Activated CD4-positive, alpha-beta T cell treated with anti-CD3 and anti-CD28 coated beads, Interleukin-10, Interleukin-2, amounts not matched to agents 100 ng/mL and 50 ng/mL, durations not matched to agents 16 hours and 8 hours (primary cell): ENCODE measurements at regions not wholly inside any gene's neighbourhood (a gene's known extent, or its start where the extent isn't known, plus 50 kb on each side); places are given as distances from the start of the nearest gene placed in this dataset.

Experiments used
- DNase-seq: peaks from one replicate; pipeline ENCODE4 v3.0.0-alpha.2; 2020

GRCh38 chr7:118580743-118581382, 356.4 kb downstream of the ANKRD7 start:
- DNase-seq, result no peak

- no peak for DNase-seq
Observed at GRCh38 chr7:118583641-118584040, 359.1 kb downstream of the ANKRD7 start.

DNA sequence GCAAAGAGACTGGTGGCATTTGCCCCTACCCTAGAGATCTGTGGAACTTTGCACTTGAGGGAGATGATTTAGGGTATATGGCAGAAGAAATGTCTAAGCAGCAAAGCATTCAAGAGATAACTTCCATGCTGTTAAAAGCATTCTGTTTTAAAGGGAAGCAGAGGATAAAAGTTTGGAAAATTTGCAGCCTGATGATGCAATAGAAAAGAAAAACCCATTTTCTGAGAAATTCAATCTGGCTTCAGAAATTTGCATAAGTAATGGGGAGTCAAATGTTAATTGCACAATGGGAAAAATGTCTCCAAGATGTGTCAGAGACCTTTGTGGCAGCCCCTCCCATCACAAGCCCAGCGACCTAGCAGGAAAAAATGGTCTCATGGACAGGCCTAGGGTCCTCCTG, 361.7 kb downstream of the ANKRD7 start:
- DNase-seq, result no peak

GRCh38 chr7:118590107-118590506, 365.6 kb downstream of the ANKRD7 start:
- DNase-seq, result peak; percentile 10

DNA sequence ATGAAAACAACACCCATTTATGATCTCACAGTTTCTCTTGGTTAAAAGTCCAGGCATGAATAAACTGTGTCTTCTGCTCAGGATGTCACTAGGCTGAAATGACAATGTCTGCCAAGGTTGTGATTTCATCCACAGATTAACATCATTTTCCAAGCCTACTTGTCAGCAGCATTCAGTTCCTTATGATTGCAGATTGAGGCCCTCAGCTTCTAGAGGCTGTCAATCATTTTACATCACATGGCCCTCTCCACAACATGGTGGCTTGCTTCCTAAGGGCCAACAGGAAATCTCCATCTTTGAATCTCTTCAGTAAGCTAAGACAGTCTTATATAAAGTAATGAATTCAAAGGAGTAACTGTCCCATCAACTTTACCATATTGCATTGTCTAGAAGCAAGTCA, 377.6 kb downstream of the ANKRD7 start:
- DNase-seq, result no peak

GRCh38 chr7:118606602-118607001, 382.1 kb downstream of the ANKRD7 start:
- DNase-seq, result no peak

DNA sequence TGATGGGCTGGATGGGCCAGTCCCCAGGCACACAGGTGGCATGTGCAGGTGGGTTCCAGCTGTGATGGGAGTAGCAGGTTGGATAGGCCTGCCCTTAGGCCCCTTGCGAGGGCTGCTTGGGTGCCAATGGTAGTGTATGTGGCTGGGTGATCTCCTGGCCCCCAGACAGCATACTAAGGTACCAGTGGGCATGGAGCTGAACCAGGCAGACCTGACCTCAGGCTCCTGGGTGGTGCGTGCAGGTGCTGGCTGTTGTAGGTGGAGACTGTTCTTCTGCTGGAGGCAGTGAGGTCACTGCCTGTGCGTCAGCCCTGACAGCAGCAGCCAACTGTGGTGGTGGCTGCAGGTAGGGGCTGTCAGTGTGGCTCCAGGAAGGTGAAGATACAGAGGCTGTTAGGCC, 384.7 kb downstream of the ANKRD7 start:
- no peak for DNase-seq

DNA sequence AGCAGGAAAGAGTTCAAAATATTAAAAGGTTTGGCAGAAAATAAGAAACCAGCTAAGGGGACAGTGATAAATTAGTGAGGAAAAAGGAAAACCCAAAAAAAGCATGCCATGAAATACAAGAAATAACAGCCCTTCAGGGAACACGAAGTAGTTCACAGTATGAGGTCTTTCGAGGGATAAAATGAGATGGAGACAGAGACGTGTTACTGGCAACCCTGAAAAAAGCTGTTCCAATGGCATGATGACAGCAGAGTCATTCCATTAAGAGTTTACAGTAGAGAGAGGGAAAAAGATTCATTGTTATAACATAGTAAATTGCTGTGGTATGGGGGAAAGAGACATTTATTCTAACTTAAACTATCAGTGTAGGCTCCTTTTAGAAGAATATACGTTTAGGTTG, 391.2 kb downstream of the ANKRD7 start:
- no peak for DNase-seq

GRCh38 chr7:118621810-118622360, 397.4 kb downstream of the ANKRD7 start:
- no peak for DNase-seq

DNA sequence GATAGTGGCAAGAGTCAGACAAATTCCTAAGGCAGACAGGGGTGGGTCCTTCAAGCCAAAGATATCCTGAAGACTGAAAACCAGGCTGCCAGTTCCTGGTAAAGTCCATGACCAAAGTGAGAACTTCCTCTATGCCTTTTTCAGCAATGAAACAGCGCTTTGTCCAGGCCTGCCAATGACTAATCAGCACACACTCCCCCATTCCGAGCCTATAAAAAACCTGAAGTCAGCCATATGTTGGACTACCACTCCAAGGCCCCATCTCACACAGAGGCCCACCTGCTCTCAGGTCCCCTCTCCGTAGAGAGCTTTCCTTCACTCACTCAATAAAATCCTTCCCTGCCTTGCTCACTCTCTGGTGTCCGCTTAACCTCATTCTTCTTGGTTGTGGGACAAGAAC, 402.2 kb downstream of the ANKRD7 start:
- no peak for DNase-seq

DNA sequence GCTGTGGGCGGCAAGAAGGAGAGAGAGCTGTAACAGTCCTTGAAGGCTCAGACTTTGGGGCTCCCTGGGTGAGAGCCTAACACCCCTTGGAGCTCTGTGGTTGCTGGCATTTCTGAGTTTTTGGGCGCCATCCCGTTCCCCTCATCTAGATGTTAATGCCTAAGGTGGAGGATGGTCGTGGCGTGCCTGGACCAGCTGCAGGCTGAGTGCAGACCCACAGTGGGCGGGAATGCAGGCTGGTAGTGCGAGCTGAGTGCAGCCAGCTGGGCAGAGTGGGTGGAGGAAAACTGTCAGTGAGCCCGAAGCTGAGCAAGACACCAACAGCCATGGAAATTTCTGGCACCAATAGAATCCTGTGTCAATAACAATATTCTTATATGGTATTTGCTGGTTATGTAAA, 403.0 kb downstream of the ANKRD7 start:
- no peak for DNase-seq

- DNase-seq, result no peak
Observed at GRCh38 chr7:118629898-118630438, 405.5 kb downstream of the ANKRD7 start.

DNA sequence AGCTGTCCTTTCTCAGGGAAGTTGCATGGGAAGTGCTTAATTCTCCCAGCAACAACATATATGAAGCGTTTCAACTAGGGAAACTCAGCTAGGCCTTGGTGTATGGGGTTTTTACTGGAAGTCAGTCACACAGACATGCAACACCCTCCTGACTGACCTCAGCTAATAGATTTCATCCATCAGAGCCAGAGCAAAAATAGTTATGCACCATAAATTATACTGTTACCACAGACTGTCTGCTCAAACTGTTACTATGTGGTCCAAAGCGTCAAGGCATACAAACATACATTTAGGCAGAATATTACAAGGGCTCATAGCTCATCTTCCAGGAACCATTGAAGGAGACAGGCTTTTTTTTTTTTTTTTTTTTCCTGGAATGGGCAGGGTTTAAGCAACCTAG, 417.9 kb downstream of the ANKRD7 start:
- DNase-seq, result no peak

- no peak for DNase-seq
Observed at GRCh38 chr7:118644346-118644745, 419.8 kb downstream of the ANKRD7 start.

DNA sequence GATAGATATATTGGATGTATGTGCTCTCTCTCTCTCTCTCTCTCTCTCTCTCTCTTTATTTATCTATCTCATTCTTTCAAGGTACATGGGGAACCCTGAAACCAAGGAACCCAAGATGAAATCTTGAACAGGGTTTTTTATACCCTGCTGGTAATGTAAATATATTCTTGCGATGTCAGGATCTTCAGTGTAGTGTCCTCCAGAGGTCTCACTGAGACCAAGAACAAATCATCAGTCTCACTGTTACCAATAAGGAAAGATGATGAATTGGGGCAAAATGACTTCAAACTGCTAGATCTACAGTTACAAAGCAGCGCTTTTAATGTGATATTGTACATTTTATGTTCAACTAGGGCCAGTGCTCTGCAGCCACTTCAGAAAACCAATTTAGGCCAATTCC, 423.5 kb downstream of the ANKRD7 start:
- no peak for DNase-seq

DNA sequence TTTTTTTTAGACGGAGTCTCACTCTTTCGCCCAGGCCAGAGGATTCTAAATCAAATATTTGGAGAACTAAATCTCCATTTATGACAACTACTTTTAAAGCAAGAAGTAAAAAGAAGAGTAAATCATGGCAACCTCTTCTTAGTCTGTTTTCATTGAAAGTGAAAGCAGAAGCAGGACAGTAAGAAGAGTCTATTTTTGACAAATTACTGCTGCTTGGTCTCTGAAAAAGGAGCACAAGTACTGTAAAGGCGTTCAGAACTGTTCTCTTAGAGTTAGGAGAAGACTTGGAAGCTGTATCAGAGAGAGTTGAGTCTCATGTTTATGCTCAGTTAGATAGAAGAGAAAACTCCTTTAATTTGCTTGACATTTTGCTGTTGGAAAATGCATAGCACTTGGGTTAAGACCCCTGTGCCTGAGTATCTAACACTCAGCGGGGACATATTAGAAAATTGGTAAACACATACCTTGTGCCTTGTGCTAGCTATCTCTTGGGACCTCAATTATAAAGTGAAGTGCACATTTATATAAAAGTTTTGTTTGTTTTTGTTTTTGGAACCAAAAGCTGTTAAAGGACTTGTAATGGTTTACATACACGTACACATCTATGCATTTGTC, 433.0 kb downstream of the ANKRD7 start:
- no peak for DNase-seq

DNA sequence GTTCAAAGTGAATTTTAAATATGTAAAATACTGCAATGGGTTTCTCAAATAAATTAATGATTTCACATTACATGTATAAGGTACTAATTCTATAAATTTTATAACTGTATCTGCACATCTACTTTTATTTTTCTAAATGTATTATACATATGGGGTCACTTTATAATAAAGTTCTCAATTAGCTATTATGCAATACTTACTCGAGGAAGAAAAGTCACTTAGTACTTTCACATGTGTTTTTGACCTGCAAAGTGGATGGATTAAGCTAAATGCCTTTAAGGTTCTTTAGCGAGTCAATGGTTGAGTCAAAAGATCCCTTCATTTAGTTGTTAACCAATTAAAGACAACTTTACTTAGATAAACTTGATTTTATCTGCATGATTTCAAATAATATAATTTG, 437.8 kb downstream of the ANKRD7 start:
- DNase-seq, result no peak

GRCh38 chr7:118664498-118664897, 440.0 kb downstream of the ANKRD7 start:
- DNase-seq, result no peak

DNA sequence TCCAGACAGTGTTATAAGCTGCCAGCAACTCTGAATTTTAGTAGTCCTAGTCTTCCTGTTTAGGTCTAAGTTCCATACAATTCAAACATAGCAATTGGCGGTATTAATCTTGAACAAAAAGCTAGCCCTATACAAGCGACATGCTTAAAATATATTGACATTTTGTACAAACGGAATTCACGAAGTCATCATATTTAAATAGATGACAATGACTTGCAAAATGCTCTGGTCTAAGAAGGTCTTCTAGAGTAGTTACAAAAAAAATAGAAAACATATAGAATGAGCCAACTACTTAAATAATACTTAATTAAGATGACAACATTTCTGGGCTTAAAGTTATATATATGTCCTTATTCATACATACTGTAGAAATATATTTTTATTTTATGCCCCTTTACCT, 446.6 kb downstream of the ANKRD7 start:
- DNase-seq, result no peak

GRCh38 chr7:118684796-118685195, 460.3 kb downstream of the ANKRD7 start:
- DNase-seq, result no peak

DNA sequence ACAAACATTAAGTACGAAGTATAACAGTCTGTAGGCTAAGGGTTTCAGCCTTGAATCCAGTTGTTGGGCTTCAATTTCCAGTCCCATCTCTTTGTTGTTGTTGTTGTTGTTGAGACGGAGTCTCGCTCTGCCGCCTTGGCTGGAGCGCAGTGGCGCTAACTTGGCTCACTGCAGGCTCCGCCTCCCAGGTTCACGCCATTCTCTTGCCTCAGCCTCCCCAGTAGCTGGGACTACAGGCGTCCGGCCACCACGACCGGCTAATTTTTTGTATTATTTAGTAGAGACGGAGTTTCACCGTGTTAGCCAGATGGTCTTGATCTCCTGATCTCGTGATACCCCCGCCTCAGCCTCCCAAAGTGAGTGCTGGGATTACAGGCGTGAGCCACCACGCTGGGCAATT, 464.9 kb downstream of the ANKRD7 start:
- no peak for DNase-seq

DNA sequence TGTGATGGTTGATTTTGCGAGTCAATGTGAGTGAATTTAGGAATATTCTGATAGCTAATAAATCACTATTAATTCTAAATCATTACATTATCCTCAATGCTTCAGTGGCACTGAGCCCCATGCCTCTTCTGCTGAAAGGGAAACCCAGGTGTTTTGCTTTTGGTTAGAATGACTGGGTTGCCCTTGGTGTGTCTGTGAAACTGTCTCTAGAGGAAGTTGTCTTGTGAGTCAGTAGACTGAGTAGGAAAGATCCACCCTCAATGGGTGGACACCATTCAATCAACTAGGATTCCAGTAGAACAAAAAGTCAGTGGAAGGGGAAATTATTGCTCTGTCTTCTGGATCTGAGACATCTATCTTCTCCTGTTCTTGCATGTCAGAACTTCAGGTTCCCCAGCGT, 472.4 kb downstream of the ANKRD7 start:
- no peak for DNase-seq

DNA sequence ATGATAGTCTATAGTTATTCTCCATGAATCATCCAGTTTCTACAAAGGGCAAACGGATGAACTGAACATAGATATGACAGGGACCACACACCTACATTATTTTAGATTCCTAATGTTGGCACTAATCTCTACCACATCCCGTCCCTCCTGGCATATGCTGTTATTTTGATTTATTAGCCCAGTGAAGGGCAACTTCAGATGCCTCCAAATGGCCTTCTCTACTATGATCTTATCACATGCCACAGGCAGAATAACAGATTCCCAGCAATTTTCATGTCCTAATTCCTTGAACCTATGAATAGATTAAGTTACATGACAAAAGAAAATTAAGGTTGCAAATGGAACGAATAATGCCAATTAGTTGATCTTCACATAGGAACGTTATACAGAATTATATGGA, 474.7 kb downstream of the ANKRD7 start:
- DNase-seq, result no peak

GRCh38 chr7:118708741-118709140, 484.2 kb downstream of the ANKRD7 start:
- DNase-seq, result no peak

DNA sequence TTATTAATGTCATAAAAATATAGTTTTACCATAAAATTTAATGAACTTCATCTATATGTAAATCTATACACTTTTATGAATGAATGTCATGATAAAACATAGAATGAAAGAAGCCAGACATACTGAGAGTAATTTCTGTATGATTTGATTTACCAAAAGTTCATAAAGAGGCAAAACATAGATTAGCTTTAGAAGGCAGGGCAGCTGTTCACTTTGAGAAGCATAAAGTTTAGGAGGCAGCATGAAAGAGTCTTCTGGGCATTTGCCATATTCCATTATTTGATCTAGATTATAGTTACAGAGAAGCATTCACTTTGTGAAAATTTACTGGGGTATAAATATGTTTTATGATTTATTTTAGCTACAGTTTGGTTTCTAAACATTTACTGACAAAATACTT, 487.2 kb downstream of the ANKRD7 start:
- DNase-seq, result no peak
